GM12874 (cell line): ENCODE measurements at regions not wholly inside any gene's neighbourhood (a gene's known extent, or its start where the extent isn't known, plus 50 kb on each side); places are given as distances from the start of the nearest gene placed in this dataset.

Experiments
- CTCF ChIP-seq: IDR thresholded peaks from 2 replicates; pipeline ENCODE4 v1.5.1; 2011; ENCODE audit warnings: low read depth, mild to moderate bottlenecking, control low read depth, low read length, moderate library complexity; ENCODE audit not compliant: insufficient read depth

GRCh38 chr22:46067159-46068111 lies 82.9 kb upstream of the PPARA start:
- TF ChIP-seq CTCF: no peak

- TF ChIP-seq CTCF: no peak
Measured at GRCh38 chr22:46068181-46068592, 82.1 kb upstream of the PPARA start.

GRCh38 chr22:46068593-46069491 lies 81.5 kb upstream of the PPARA start:
- TF ChIP-seq CTCF: no peak

GRCh38 chr22:46069521-46070214 lies 80.7 kb upstream of the PPARA start:
- TF ChIP-seq CTCF: no peak

GRCh38 chr22:46070215-46070802 lies 80.0 kb upstream of the PPARA start:
- TF ChIP-seq CTCF: no peak

- TF ChIP-seq CTCF: no peak
Measured at GRCh38 chr22:46070803-46071450, 79.4 kb upstream of the PPARA start.
